ENCODE measurements at regions not wholly inside any gene's neighbourhood (a gene's known extent, or its start where the extent isn't known, plus 50 kb on each side); places are given as distances from the start of the nearest gene placed in this dataset.
A peak's percentile ranks its signal among the peaks of the same experiment; 100 is the strongest.

DNA sequence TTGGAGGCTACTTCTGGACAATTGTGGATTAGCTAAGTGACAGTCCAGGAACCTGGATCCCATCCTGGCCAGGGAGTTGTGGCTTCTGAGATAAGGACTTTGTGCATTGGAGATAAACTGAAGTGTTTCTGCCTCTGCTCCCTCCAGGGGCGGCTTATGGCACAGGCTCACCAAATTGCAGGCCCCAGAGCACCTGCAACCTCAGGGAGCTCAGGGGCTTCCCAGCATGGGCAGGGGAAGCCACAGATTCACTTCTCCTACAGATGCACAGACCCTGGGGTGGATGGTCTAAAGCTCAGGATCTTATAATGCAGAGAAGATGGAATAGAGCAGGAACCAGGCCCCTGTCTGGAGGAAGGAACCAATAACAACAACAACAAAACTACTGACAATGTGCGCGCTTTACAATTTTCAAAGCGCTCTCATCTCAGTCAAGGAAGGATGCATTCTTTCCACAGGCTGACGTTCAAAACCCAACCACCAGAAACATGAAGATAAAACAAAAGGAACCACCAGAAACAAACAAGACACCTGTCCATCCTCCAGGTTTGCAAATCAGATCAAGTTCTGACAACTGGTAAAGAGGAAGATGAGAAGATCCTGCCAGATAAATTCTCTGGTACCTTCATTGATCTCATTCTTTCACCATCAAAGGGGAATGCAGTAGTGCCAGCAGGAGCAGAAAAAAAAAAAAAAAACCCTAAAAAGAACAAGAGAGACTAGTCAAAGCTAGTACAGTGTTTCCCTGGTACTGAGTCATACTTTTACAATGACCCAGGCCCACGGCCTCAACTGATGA lies 121.0 kb upstream of the IRF2BP2 start:
- WGBS (ENCODE audit: extremely low coverage, insufficient coverage, insufficient read length) = no CpG with 5 or more reads among the region's 6 CpGs
- H4K8ac ChIP-seq (ENCODE audit: low read depth, low read length) = peak overlapping the region; percentile 4
- peak overlapping the region; percentile 32 for H4K91ac ChIP-seq (ENCODE audit: low read depth, low read length)
- peaks cover 35% of the 10 kb centered on the region for H3K79me1 ChIP-seq (ENCODE audit: low read length)
- no peaks in the 10 kb centered on the region for H3K36me3 ChIP-seq (ENCODE audit: control insufficient read depth in 1 of 2, insufficient read depth in 2 of 2, low read length in 2 of 2)
- peaks cover 27 to 42% of the 10 kb centered on the region in 2 experiments for H3K4me1 ChIP-seq (ENCODE audit: control insufficient read depth in 1 of 2, insufficient read depth in 2 of 2, low read length in 2 of 2)
- H2BK120ac ChIP-seq (ENCODE audit: insufficient read depth, low read length, poor library complexity) = no peak overlapping the region
- no peaks in the 10 kb centered on the region for H3K9me3 ChIP-seq (ENCODE audit: insufficient read depth, low read depth, low read length)
- no peak overlapping the region for H3K4me3 ChIP-seq (ENCODE audit: low read depth, low read length)
- H2BK12ac ChIP-seq (ENCODE audit: low read length) = peak overlapping the region; percentile 2
- H3K27ac ChIP-seq (ENCODE audit: low read depth, low read length) = no peak overlapping the region
- H3K9ac ChIP-seq (ENCODE audit: low read length) = no peak overlapping the region
- DNase-seq = peak; percentile 43 to 61
- no peak overlapping the region for H3K23ac ChIP-seq (ENCODE audit: low read length)
- H3K18ac ChIP-seq (ENCODE audit: low read length) = no peak overlapping the region
- H2AK5ac ChIP-seq (ENCODE audit: low read length) = peak overlapping the region; percentile 61
- H3K27me3 ChIP-seq (ENCODE audit: insufficient read depth, low read length) = no peaks in the 10 kb centered on the region
- peaks cover 6% of the 10 kb centered on the region for H3K79me2 ChIP-seq (ENCODE audit: control insufficient read depth, insufficient read depth, low read length, poor library complexity)
- no peak overlapping the region for H3K4me2 ChIP-seq (ENCODE audit: low read length)
- peak overlapping the region; percentile 27 for H3K14ac ChIP-seq (ENCODE audit: low read length)
- no peak overlapping the region for H4K12ac ChIP-seq (ENCODE audit: low read depth, low read length)
- no peak overlapping the region for H2BK5ac ChIP-seq (ENCODE audit: low read depth, low read length, poor library complexity)
- no peak overlapping the region for H3K4ac ChIP-seq (ENCODE audit: low read depth, low read length)
- no peak overlapping the region for H2AFZ ChIP-seq (ENCODE audit: insufficient read depth, low read length, poor library complexity)

- DNase-seq = no peak
- WGBS (ENCODE audit: extremely low coverage, insufficient coverage, insufficient read length) = no CpG with 5 or more reads among the region's 1 CpG
- H3K27ac ChIP-seq (ENCODE audit: low read depth, low read length) = no peak overlapping the region
- no peak overlapping the region for H3K4me3 ChIP-seq (ENCODE audit: low read depth, low read length)
- H4K12ac ChIP-seq (ENCODE audit: low read depth, low read length) = no peak overlapping the region
- H4K8ac ChIP-seq (ENCODE audit: low read depth, low read length) = peak overlapping the region; percentile 4
- H2AFZ ChIP-seq (ENCODE audit: insufficient read depth, low read length, poor library complexity) = peak overlapping the region; percentile 23
- peak overlapping the region; percentile 29 for H3K18ac ChIP-seq (ENCODE audit: low read length)
- H3K4me1 ChIP-seq (ENCODE audit: control insufficient read depth in 1 of 2, insufficient read depth in 2 of 2, low read length in 2 of 2) = peaks cover 33 to 48% of the 10 kb centered on the region in 2 experiments
- H3K27me3 ChIP-seq (ENCODE audit: insufficient read depth, low read length) = no peaks in the 10 kb centered on the region
- no peak overlapping the region for H3K9ac ChIP-seq (ENCODE audit: low read length)
- peak overlapping the region; percentile 32 for H4K91ac ChIP-seq (ENCODE audit: low read depth, low read length)
- H3K4ac ChIP-seq (ENCODE audit: low read depth, low read length) = no peak overlapping the region
- no peak overlapping the region for H2BK120ac ChIP-seq (ENCODE audit: insufficient read depth, low read length, poor library complexity)
- H2BK12ac ChIP-seq (ENCODE audit: low read length) = peak overlapping the region; percentile 2
- no peaks in the 10 kb centered on the region for H3K36me3 ChIP-seq (ENCODE audit: control insufficient read depth in 1 of 2, insufficient read depth in 2 of 2, low read length in 2 of 2)
- H2BK5ac ChIP-seq (ENCODE audit: low read depth, low read length, poor library complexity) = no peak overlapping the region
- H2AK5ac ChIP-seq (ENCODE audit: low read length) = peak overlapping the region; percentile 61
- H3K79me1 ChIP-seq (ENCODE audit: low read length) = peaks cover 41% of the 10 kb centered on the region
- no peaks in the 10 kb centered on the region for H3K9me3 ChIP-seq (ENCODE audit: insufficient read depth, low read depth, low read length)
- H3K4me2 ChIP-seq (ENCODE audit: low read length) = no peak overlapping the region
- peak overlapping the region; percentile 27 for H3K14ac ChIP-seq (ENCODE audit: low read length)
- H3K79me2 ChIP-seq (ENCODE audit: control insufficient read depth, insufficient read depth, low read length, poor library complexity) = peaks cover 11% of the 10 kb centered on the region
- no peak overlapping the region for H3K23ac ChIP-seq (ENCODE audit: low read length)
These were observed 120.4 kb upstream of the IRF2BP2 start for GRCh38 chr1:234730475-234730769.

GRCh38 chr1:234729561-234730474 lies 119.8 kb upstream of the IRF2BP2 start:
- no CpG with 5 or more reads among the region's 18 CpGs for WGBS (ENCODE audit: extremely low coverage, insufficient coverage, insufficient read length)
- H3K79me1 ChIP-seq (ENCODE audit: low read length) = peaks cover 47% of the 10 kb centered on the region

GRCh38 chr1:234728740-234729139 lies 118.8 kb upstream of the IRF2BP2 start:
- DNase-seq = no peak
- H3K36me3 ChIP-seq (ENCODE audit: control insufficient read depth in 1 of 2, insufficient read depth in 2 of 2, low read length in 2 of 2) = no peaks in the 10 kb centered on the region
- H3K4ac ChIP-seq (ENCODE audit: low read depth, low read length) = no peak overlapping the region
- H3K79me1 ChIP-seq (ENCODE audit: low read length) = peaks cover 48% of the 10 kb centered on the region
- no peak overlapping the region for H3K23ac ChIP-seq (ENCODE audit: low read length)
- H2AK5ac ChIP-seq (ENCODE audit: low read length) = peak overlapping the region; percentile 86
- peaks cover 43 to 54% of the 10 kb centered on the region in 2 experiments for H3K4me1 ChIP-seq (ENCODE audit: control insufficient read depth in 1 of 2, insufficient read depth in 2 of 2, low read length in 2 of 2)
- peak overlapping the region; percentile 53 for H3K14ac ChIP-seq (ENCODE audit: low read length)
- peak overlapping the region; percentile 65 for H2BK120ac ChIP-seq (ENCODE audit: insufficient read depth, low read length, poor library complexity)
- peak overlapping the region; percentile 8 for H3K27ac ChIP-seq (ENCODE audit: low read depth, low read length)
- WGBS (ENCODE audit: extremely low coverage, insufficient coverage, insufficient read length) = no CpG with 5 or more reads among the region's 12 CpGs
- H3K9ac ChIP-seq (ENCODE audit: low read length) = no peak overlapping the region
- H3K18ac ChIP-seq (ENCODE audit: low read length) = peak overlapping the region; percentile 39
- H4K91ac ChIP-seq (ENCODE audit: low read depth, low read length) = peak overlapping the region; percentile 88
- H3K9me3 ChIP-seq (ENCODE audit: insufficient read depth, low read depth, low read length) = no peaks in the 10 kb centered on the region
- no peak overlapping the region for H2AFZ ChIP-seq (ENCODE audit: insufficient read depth, low read length, poor library complexity)
- no peak overlapping the region for H3K4me2 ChIP-seq (ENCODE audit: low read length)
- H3K79me2 ChIP-seq (ENCODE audit: control insufficient read depth, insufficient read depth, low read length, poor library complexity) = peaks cover 15% of the 10 kb centered on the region
- H3K27me3 ChIP-seq (ENCODE audit: insufficient read depth, low read length) = no peaks in the 10 kb centered on the region
- H2BK5ac ChIP-seq (ENCODE audit: low read depth, low read length, poor library complexity) = peak overlapping the region; percentile 25
- H2BK12ac ChIP-seq (ENCODE audit: low read length) = peak overlapping the region; percentile 67
- no peak overlapping the region for H4K12ac ChIP-seq (ENCODE audit: low read depth, low read length)
- H4K8ac ChIP-seq (ENCODE audit: low read depth, low read length) = no peak overlapping the region
- no peak overlapping the region for H3K4me3 ChIP-seq (ENCODE audit: low read depth, low read length)

More at GRCh38 chr1:234729561-234730474, 119.8 kb upstream of the IRF2BP2 start:
- H3K9ac ChIP-seq (ENCODE audit: low read length) = no peak overlapping the region
- H3K4ac ChIP-seq (ENCODE audit: low read depth, low read length) = no peak overlapping the region
- no peak overlapping the region for H3K4me3 ChIP-seq (ENCODE audit: low read depth, low read length)
- peak overlapping the region; percentile 50 for H4K91ac ChIP-seq (ENCODE audit: low read depth, low read length)
- H2BK120ac ChIP-seq (ENCODE audit: insufficient read depth, low read length, poor library complexity) = no peak overlapping the region
- no peak for DNase-seq
- H3K23ac ChIP-seq (ENCODE audit: low read length) = no peak overlapping the region
- peaks cover 13% of the 10 kb centered on the region for H3K79me2 ChIP-seq (ENCODE audit: control insufficient read depth, insufficient read depth, low read length, poor library complexity)
- peak overlapping the region; percentile 3 for H2BK12ac ChIP-seq (ENCODE audit: low read length)
- H3K9me3 ChIP-seq (ENCODE audit: insufficient read depth, low read depth, low read length) = no peaks in the 10 kb centered on the region
- H3K27me3 ChIP-seq (ENCODE audit: insufficient read depth, low read length) = no peaks in the 10 kb centered on the region
- H3K14ac ChIP-seq (ENCODE audit: low read length) = no peak overlapping the region
- no peaks in the 10 kb centered on the region for H3K36me3 ChIP-seq (ENCODE audit: control insufficient read depth in 1 of 2, insufficient read depth in 2 of 2, low read length in 2 of 2)
- no peak overlapping the region for H2AFZ ChIP-seq (ENCODE audit: insufficient read depth, low read length, poor library complexity)
- H3K4me2 ChIP-seq (ENCODE audit: low read length) = no peak overlapping the region
- peak overlapping the region; percentile 4 for H3K18ac ChIP-seq (ENCODE audit: low read length)
- no peak overlapping the region for H4K12ac ChIP-seq (ENCODE audit: low read depth, low read length)
- no peak overlapping the region for H3K27ac ChIP-seq (ENCODE audit: low read depth, low read length)
- peaks cover 39 to 51% of the 10 kb centered on the region in 2 experiments for H3K4me1 ChIP-seq (ENCODE audit: control insufficient read depth in 1 of 2, insufficient read depth in 2 of 2, low read length in 2 of 2)
- H2BK5ac ChIP-seq (ENCODE audit: low read depth, low read length, poor library complexity) = no peak overlapping the region
- H4K8ac ChIP-seq (ENCODE audit: low read depth, low read length) = no peak overlapping the region
- peak overlapping the region; percentile 7 for H2AK5ac ChIP-seq (ENCODE audit: low read length)
